ENCODE measurements at regions not wholly inside any gene's neighbourhood (a gene's known extent, or its start where the extent isn't known, plus 50 kb on each side); places are given as distances from the start of the nearest gene placed in this dataset.

DNA sequence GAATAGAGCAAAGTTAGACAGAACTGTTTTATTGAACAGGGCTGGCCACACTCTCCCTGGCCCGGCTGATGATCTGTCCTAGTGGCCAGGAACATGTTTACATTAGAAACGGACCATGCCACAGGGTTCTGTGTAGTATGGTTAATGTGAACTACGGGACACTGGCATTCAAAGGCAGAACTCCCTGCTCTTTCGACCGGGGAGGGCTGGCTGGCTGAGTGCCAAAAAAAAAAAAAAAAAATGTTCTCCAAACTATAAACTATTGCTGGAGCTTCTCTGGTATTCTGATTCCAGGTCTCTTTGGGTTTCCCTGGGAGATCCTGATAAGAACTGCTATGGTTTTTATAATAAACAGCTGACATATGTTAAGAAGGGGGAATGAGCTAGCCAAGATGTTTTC, 1262.6 kb upstream of the SORCS1 start:
- TF ChIP-seq, protein P1, sequence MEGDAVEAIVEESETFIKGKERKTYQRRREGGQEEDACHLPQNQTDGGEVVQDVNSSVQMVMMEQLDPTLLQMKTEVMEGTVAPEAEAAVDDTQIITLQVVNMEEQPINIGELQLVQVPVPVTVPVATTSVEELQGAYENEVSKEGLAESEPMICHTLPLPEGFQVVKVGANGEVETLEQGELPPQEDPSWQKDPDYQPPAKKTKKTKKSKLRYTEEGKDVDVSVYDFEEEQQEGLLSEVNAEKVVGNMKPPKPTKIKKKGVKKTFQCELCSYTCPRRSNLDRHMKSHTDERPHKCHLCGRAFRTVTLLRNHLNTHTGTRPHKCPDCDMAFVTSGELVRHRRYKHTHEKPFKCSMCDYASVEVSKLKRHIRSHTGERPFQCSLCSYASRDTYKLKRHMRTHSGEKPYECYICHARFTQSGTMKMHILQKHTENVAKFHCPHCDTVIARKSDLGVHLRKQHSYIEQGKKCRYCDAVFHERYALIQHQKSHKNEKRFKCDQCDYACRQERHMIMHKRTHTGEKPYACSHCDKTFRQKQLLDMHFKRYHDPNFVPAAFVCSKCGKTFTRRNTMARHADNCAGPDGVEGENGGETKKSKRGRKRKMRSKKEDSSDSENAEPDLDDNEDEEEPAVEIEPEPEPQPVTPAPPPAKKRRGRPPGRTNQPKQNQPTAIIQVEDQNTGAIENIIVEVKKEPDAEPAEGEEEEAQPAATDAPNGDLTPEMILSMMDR (IDR thresholded peaks at IDR 0.05; ENCODE audit: low read length) = no peak
- TF ChIP-seq EZH2 (IDR thresholded peaks at IDR 0.05; ENCODE audit: borderline replicate concordance, low read length) = no peak

All from OCI-LY1 (cell line).